Mesodermal cell (in vitro differentiated cells): ENCODE measurements at regions not wholly inside any gene's neighbourhood (a gene's known extent, or its start where the extent isn't known, plus 50 kb on each side); places are given as distances from the start of the nearest gene placed in this dataset.

Source experiments
- H3K27ac ChIP-seq: 2 replicates; pipeline ENCODE4 v1.7.0; 2013; ENCODE audit warnings: mild to moderate bottlenecking, low read depth, low read length, moderate library complexity; ENCODE audit not compliant: severe bottlenecking
- H3K36me3 ChIP-seq: 2 replicates; pipeline ENCODE4 v1.7.1; 2013; ENCODE audit warnings: mild to moderate bottlenecking, low read length, moderate library complexity; ENCODE audit not compliant: control insufficient read depth, insufficient read depth
- H3K4me1 ChIP-seq: one replicate; pipeline ENCODE4 v1.7.1; 2013; ENCODE audit warnings: mild to moderate bottlenecking, low read length; ENCODE audit not compliant: insufficient read depth, control insufficient read depth, poor library complexity, severe bottlenecking
- H3K4me3 ChIP-seq: 2 replicates; pipeline ENCODE4 v1.7.0; 2013; ENCODE audit warnings: low read length, control low read depth, mild to moderate bottlenecking; ENCODE audit not compliant: insufficient read depth, poor library complexity, severe bottlenecking; ENCODE audit errors: extremely low read depth
- H3K9me3 ChIP-seq: 2 replicates; pipeline ENCODE4 v1.7.1; 2013; ENCODE audit warnings: mild to moderate bottlenecking, low read length, moderate library complexity; ENCODE audit not compliant: control insufficient read depth
- WGBS, 2 experiments: methylation state at CpG; one replicate each; pipeline ENCODE4 v1.1.5; 2013; ENCODE audit warnings: missing lambda C conversion rate in 2 of 2; ENCODE audit not compliant: insufficient coverage in 2 of 2; 5-methylcytosine and 5-hydroxymethylcytosine counted together

DNA sequence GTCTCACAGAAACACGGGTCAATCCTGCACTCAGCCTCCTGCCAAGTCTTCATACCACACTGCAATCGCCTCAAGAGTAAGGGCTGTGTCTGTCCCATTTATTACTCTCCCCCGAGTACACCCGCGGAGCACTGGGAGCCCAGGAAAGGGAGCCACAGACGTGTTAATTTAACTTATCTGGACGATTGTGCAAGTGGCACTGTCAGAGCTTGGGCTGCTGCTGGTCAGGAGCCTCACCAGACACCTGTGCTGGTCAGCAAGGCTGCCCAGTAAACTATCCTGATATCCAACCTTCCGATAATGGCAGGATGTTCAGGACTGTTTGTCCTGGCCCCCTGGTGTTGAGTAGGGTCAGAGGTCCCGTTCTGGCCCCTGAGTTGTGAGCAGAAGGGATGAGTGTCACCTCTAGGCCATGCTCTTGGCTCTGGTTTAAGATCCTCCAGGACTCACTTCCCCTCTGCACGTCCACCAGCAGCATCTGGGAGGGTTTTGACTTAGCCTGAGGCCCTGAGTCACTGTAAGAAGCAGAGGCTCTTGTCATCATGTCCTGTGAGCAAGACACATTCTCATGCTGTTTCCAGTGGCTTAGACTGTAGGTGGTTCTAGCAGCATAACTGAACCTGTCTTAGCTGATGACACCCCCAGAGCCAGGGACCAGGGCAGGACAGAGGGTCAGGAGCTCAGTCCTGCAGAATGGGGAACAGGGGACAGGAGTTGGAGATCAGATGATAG, 82.5 kb upstream of the ARL4C start:
- no peaks in the 10 kb centered on the region for H3K36me3 ChIP-seq
- WGBS, 2 experiments, result 89 to 94% methylated on average over 7 to 9 of the region's 10 CpGs
- H3K9me3 ChIP-seq, result no peaks in the 10 kb centered on the region
- peaks cover 12% of the 10 kb centered on the region for H3K4me1 ChIP-seq
- no peak overlapping the region for H3K27ac ChIP-seq
- H3K4me3 ChIP-seq, result no peak overlapping the region

DNA sequence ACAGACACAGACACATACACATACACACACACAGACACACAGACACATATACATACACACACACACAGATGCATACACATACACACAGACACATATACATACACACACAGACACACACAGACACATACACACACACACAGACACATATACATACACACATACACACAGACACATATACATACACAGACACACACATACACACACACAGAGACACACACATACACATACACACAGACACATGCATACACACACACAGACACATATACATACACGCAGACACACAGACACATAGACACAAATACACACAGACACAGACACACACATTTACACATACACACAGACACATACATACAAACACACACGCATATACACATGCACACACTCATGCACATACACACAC, 81.5 kb upstream of the ARL4C start:
- H3K36me3 ChIP-seq, result no peaks in the 10 kb centered on the region
- WGBS, 2 experiments, result 78% methylated on average over 1 to 2 of the region's 2 CpGs
- H3K27ac ChIP-seq, result no peak overlapping the region
- H3K9me3 ChIP-seq, result no peaks in the 10 kb centered on the region
- H3K4me3 ChIP-seq, result no peak overlapping the region
- peaks cover 12% of the 10 kb centered on the region for H3K4me1 ChIP-seq

DNA sequence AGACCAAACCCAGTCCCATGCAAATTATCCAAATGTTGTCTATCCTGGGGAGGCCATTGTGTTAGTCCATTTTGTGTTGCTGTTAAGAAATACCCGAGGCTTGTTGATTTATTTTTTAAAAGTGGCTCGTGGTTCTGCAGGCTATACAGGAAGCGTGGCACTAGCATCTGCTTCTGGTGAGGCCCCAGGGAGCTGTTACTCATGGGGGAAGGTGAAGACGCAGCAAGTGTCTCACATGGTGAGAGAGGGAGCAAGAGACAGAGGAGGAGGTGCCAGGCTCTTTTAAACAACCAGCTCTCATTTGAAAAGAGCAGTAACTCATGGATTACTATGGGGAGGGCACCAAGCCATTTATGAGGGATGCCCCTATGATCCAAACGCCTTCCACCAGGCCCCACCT, 80.3 kb upstream of the ARL4C start:
- no peak overlapping the region for H3K4me3 ChIP-seq
- no peaks in the 10 kb centered on the region for H3K9me3 ChIP-seq
- no peaks in the 10 kb centered on the region for H3K36me3 ChIP-seq
- H3K27ac ChIP-seq, result no peak overlapping the region
- peaks cover 12% of the 10 kb centered on the region for H3K4me1 ChIP-seq
- WGBS, 2 experiments, result 44 to 49% methylated on average over 4 of the region's 5 CpGs

DNA sequence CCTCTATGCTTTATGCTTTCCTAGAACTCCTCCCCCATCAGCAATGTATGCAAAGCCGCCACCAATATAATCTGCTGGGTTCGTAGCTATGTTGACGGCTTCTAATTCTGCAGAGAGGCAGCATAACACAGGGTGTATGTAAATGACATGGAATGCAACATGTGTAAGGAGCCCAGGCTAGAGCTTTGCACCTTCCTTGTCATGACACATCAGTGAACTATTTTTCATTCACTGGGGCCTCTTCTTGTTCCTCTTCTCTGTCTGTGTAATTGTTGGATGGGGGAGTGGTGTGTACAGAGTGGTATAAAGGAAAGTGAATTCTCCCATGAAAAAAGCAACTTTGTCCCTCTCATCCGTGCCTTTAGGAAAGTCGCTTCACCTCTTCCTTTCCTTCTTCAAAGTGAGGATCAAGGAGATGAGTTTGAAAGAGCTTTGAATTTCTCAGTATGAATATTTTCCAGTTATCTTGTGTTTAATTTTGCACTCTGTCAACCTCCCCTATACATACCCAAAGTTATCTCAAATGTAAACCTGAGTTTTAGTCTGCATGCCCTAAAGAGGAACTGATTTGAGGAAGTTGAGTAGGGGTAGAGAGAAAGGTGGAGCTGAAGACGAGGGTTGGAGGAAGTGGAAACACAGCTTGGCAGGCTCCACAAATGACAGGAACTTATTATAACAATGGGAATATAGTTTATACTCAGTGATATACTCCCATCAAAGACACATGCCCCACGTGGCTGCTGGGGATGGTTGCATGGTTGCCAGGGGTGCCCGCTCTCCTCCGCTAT, 74.9 kb upstream of the ARL4C start:
- WGBS, 2 experiments, result 80 to 93% methylated on average over 1 to 4 of the region's 9 CpGs
- Histone ChIP-seq H3K27ac (no peak overlapping the region), H3K36me3 (no peaks in the 10 kb centered on the region), H3K4me3 (no peak overlapping the region), H3K4me1 (peaks cover 12% of the 10 kb centered on the region), H3K9me3 (no peaks in the 10 kb centered on the region)

DNA sequence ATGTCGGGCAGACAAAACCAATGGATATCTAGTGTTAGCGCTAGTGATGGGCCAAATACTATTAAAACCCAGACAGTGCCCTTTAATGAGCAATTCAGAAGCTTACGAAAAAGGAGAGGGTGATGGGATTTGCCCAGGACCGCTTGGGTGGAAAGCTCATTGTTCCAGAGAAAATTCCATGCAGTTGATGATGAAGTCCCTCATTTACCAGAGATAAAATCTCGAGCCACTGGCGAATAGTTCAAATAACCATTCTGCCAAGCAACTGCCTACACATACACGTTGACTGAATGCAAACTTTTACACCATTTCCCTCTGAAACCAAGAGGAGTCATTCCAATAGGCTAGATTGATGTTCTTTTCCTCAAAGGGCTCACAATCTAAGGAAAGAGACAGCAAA, 73.6 kb upstream of the ARL4C start:
- Histone ChIP-seq H3K4me3 (no peak overlapping the region), H3K27ac (no peak overlapping the region), H3K36me3 (no peaks in the 10 kb centered on the region), H3K9me3 (no peaks in the 10 kb centered on the region), H3K4me1 (peaks cover 18% of the 10 kb centered on the region)
- WGBS, 2 experiments, result 61 to 79% methylated on average over 4 to 6 of the region's 7 CpGs

DNA sequence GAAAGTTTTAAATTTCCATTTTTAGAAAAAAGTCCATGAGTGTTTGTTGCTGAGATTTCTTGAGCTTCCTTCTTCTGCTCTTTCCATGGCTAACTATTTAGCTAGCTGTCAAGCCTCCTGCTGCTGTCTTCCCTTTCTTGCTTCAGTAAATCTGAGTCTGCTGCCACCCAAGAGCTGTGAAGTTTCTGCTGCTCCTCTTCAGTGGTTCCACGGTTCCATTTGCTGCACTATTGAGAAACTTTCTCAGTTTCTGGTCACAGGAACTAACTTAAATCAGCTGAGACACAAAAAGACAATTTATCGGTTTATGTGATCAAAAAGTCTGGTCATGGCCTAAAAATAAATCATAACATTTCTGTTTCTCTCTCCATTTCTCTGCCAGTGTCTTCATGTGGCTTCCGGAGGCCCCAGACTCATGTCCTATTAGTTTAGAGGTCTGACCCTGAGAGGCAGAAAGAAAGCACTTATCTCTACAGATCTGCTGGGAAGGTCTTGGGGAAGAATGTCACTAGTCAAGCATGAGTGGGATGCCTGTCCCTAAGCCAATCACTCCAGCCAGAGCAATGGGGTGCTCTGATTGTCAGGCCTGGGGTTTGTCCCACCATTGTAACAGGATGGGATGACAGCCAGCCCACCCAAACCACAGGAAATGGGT, 73.0 kb upstream of the ARL4C start:
- Histone ChIP-seq H3K36me3 (no peaks in the 10 kb centered on the region), H3K27ac (no peak overlapping the region), H3K9me3 (no peaks in the 10 kb centered on the region), H3K4me1 (peaks cover 18% of the 10 kb centered on the region), H3K4me3 (no peak overlapping the region)
- 92 to 100% methylated on average over 2 of the region's 3 CpGs for WGBS, 2 experiments

DNA sequence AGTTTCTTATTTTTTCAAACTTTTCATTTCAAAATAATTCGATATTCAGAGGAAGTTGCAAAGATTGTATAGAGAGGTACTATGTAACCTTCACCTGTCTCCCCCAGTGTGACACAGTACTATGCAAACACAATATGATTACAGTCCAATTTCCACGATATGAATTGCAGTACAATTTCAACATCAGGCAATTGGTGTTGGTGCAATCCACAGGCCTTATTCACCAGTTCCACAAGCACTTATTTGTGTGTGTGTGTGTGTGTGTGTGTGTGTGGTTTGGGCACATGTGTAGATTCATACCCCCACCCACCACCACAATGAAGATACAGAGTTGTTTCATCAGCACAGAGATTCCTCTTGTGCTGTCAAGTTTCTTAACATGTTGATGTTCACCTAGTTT, 69.7 kb upstream of the ARL4C start:
- H3K4me1 ChIP-seq, result peaks cover 18% of the 10 kb centered on the region
- H3K27ac ChIP-seq, result no peak overlapping the region
- H3K36me3 ChIP-seq, result no peaks in the 10 kb centered on the region
- no peak overlapping the region for H3K4me3 ChIP-seq
- H3K9me3 ChIP-seq, result no peaks in the 10 kb centered on the region
- WGBS, 2 experiments, result no CpG with 5 or more reads among the region's 2 CpGs

DNA sequence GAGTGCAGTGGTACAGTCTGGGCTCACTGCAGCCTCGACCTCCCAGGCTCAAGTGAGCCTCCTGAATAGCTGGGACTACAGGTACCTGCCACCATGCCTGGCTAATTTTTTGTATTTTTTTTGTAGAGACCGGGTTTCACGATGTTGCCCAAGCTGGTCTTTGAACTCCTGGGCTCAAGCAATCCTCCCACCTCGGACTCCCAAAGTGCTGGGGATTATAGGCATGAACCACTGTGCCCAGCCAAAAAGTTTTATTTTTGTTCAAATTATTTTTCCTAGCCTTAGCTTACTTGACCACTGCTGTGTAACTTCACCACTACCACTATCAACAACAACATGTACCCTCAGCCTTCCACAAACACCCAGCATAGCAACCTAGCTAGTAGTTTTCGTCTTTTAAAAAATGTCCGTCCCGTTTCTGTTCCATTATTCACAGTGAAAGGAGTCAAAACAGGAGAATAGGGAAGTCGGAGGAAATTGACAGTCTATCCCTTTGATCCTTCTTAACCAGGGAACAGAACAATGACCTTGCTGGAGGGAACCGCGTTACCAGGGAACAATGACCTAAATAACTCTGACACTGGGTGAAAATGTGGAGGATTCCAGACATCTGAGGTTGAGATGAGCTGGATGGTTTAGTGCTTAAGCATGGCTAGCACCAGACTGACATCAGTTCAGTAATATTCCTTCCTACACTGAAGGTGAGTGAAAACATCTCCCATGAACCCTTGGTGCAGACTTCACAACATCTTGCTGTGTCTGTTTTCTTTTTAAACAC, 69.2 kb upstream of the ARL4C start:
- 83 to 86% methylated on average over 6 of the region's 10 CpGs for WGBS, 2 experiments
- H3K9me3 ChIP-seq, result no peaks in the 10 kb centered on the region
- no peak overlapping the region for H3K4me3 ChIP-seq
- peaks cover 16% of the 10 kb centered on the region for H3K4me1 ChIP-seq
- H3K27ac ChIP-seq, result no peak overlapping the region
- H3K36me3 ChIP-seq, result no peaks in the 10 kb centered on the region

DNA sequence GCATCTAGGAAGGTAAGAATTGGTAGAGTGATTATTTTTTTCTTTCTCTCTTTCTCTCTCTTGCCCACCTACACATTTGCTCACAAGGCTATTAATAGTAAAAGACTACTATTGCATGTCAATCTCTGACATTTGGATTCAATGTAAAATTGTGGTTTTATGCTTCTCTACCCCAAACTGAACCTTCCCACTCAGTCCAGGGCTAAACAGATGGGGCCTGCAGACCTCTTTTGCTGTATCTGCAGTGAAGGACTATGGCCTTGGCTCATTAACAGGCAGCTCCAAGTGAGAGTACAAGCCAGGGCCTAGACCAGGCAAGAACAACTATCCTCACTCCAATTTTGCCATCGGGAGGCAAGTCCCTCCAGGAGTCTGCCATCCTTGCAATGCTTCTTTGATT, 68.3 kb upstream of the ARL4C start:
- H3K4me1 ChIP-seq, result peaks cover 8% of the 10 kb centered on the region
- no peaks in the 10 kb centered on the region for H3K36me3 ChIP-seq
- H3K9me3 ChIP-seq, result peaks cover 8% of the 10 kb centered on the region
- H3K4me3 ChIP-seq, result no peak overlapping the region
- H3K27ac ChIP-seq, result no peak overlapping the region
- WGBS, 2 experiments, result no CpG with 5 or more reads among the region's 1 CpG

DNA sequence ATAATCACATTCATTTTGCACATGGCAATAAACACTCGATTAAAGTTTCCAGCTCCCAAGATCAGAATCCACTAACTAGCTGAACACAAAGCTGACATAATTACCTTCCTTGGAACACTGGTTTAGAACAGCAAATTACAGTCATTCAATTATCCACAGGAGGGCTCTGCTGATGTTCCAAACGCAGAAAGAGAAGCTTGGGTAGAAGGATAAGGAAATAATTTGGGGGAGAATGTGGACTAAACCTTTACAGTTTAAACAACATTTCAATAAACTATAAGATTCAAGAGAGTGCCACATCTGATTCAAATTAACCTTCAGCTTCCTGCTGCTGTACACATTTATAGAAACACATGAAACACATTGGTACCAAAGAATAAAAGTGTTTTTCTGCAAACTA, 67.8 kb upstream of the ARL4C start:
- Histone ChIP-seq H3K4me3 (no peak overlapping the region), H3K4me1 (peaks cover 6% of the 10 kb centered on the region), H3K36me3 (no peaks in the 10 kb centered on the region), H3K9me3 (peaks cover 9% of the 10 kb centered on the region), H3K27ac (no peak overlapping the region)
- WGBS, 2 experiments, result no CpG with 5 or more reads among the region's 2 CpGs
